IPS-20b (cell line): ENCODE measurements at regions not wholly inside any gene's neighbourhood (a gene's known extent, or its start where the extent isn't known, plus 50 kb on each side); places are given as distances from the start of the nearest gene placed in this dataset.

ENCODE experiments used
- H3K27ac ChIP-seq: one replicate; pipeline ENCODE4 v1.5.1; 2013; ENCODE audit warnings: low read length
- H3K27me3 ChIP-seq: 2 replicates; pipeline ENCODE4 v1.6.1; 2013; ENCODE audit warnings: mild to moderate bottlenecking, low read length, inconsistent platforms; ENCODE audit not compliant: insufficient read depth
- H3K36me3 ChIP-seq: 2 replicates; pipeline ENCODE4 v1.6.1; 2013; ENCODE audit warnings: low read depth, mild to moderate bottlenecking, inconsistent platforms, low read length, moderate library complexity; ENCODE audit not compliant: insufficient read depth
- H3K4me1 ChIP-seq: 2 replicates; pipeline ENCODE4 v1.6.1; 2013; ENCODE audit warnings: mild to moderate bottlenecking, control low read depth, inconsistent platforms, low read length, moderate library complexity; ENCODE audit not compliant: insufficient read depth
- H3K4me3 ChIP-seq: 2 replicates; pipeline ENCODE4 v1.5.1; 2013; ENCODE audit warnings: mild to moderate bottlenecking, low read length, inconsistent platforms
- H3K9ac ChIP-seq: 2 replicates; pipeline ENCODE4 v1.6.1; 2013; ENCODE audit warnings: low read depth, mild to moderate bottlenecking, inconsistent platforms, low read length, moderate library complexity
- H3K9me3 ChIP-seq: 2 replicates; pipeline ENCODE4 v1.6.1; 2013; ENCODE audit warnings: mild to moderate bottlenecking, low read depth, low read length, inconsistent platforms; ENCODE audit not compliant: insufficient read depth

GRCh38 chr2:176772816-176773215 lies 439.8 kb upstream of the HNRNPA3 start:
- Histone ChIP-seq H3K4me1 (no peaks in the 10 kb centered on the region), H3K27ac (no peak overlapping the region), H3K36me3 (peaks cover 3% of the 10 kb centered on the region; the same call in 1 of the 2 replicates), H3K9me3 (peaks cover 35% of the 10 kb centered on the region; the same call in 1 of the 2 replicates), H3K4me3 (no peak overlapping the region), H3K9ac (no peak overlapping the region), H3K27me3 (no peaks in the 10 kb centered on the region)

- Histone ChIP-seq H3K4me3 (no peak overlapping the region), H3K36me3 (peaks cover 3% of the 10 kb centered on the region; the same call in 1 of the 2 replicates), H3K9me3 (peaks cover 35% of the 10 kb centered on the region; the same call in 1 of the 2 replicates), H3K4me1 (no peaks in the 10 kb centered on the region), H3K27ac (no peak overlapping the region), H3K9ac (no peak overlapping the region), H3K27me3 (no peaks in the 10 kb centered on the region)
Measured at GRCh38 chr2:176774766-176775451, 437.7 kb upstream of the HNRNPA3 start.

- no peaks in the 10 kb centered on the region for H3K4me1 ChIP-seq
- H3K36me3 ChIP-seq: peaks cover 3% of the 10 kb centered on the region; the same call in 1 of the 2 replicates
- no peak overlapping the region for H3K4me3 ChIP-seq
- H3K9me3 ChIP-seq: peaks cover 29% of the 10 kb centered on the region; the same call in 1 of the 2 replicates
- no peaks in the 10 kb centered on the region for H3K27me3 ChIP-seq
- H3K27ac ChIP-seq: no peak overlapping the region
- H3K9ac ChIP-seq: no peak overlapping the region
Measured at GRCh38 chr2:176777262-176777661, 435.3 kb upstream of the HNRNPA3 start.

GRCh38 chr2:176779917-176780316 lies 432.7 kb upstream of the HNRNPA3 start:
- H3K4me3 ChIP-seq: no peak overlapping the region
- H3K27me3 ChIP-seq: no peaks in the 10 kb centered on the region
- H3K9ac ChIP-seq: no peak overlapping the region
- H3K9me3 ChIP-seq: peaks cover 2% of the 10 kb centered on the region; the same call in 1 of the 2 replicates
- no peaks in the 10 kb centered on the region for H3K4me1 ChIP-seq
- no peaks in the 10 kb centered on the region for H3K36me3 ChIP-seq
- no peak overlapping the region for H3K27ac ChIP-seq

- no peaks in the 10 kb centered on the region for H3K9me3 ChIP-seq
- no peak overlapping the region for H3K4me3 ChIP-seq
- H3K27ac ChIP-seq: no peak overlapping the region
- no peaks in the 10 kb centered on the region for H3K27me3 ChIP-seq
- no peaks in the 10 kb centered on the region for H3K36me3 ChIP-seq
- no peaks in the 10 kb centered on the region for H3K4me1 ChIP-seq
- no peak overlapping the region for H3K9ac ChIP-seq
Measured at GRCh38 chr2:176780348-176780747, 432.2 kb upstream of the HNRNPA3 start.

- Histone ChIP-seq H3K4me3 (no peak overlapping the region), H3K9ac (no peak overlapping the region), H3K4me1 (no peaks in the 10 kb centered on the region), H3K27me3 (no peaks in the 10 kb centered on the region), H3K9me3 (no peaks in the 10 kb centered on the region), H3K36me3 (no peaks in the 10 kb centered on the region), H3K27ac (no peak overlapping the region)
Measured at GRCh38 chr2:176781570-176782217, 430.9 kb upstream of the HNRNPA3 start.

GRCh38 chr2:176784633-176785200 lies 427.9 kb upstream of the HNRNPA3 start:
- Histone ChIP-seq H3K4me1 (no peaks in the 10 kb centered on the region), H3K27me3 (no peaks in the 10 kb centered on the region), H3K9ac (no peak overlapping the region), H3K27ac (no peak overlapping the region), H3K4me3 (no peak overlapping the region), H3K9me3 (no peaks in the 10 kb centered on the region), H3K36me3 (no peaks in the 10 kb centered on the region)

- no peak overlapping the region for H3K27ac ChIP-seq
Measured at GRCh38 chr2:176789751-176790150, 422.8 kb upstream of the HNRNPA3 start.

GRCh38 chr2:176790468-176790867 lies 422.1 kb upstream of the HNRNPA3 start:
- H3K4me1 ChIP-seq: 0 out of 2 replicates have a peak, but pooled peaks cover 3% of the 10 kb centered on the region
- H3K9ac ChIP-seq: no peak overlapping the region
- H3K4me3 ChIP-seq: no peak overlapping the region
- H3K27ac ChIP-seq: no peak overlapping the region
- H3K27me3 ChIP-seq: no peaks in the 10 kb centered on the region; the same call in 1 of the 2 replicates
- no peaks in the 10 kb centered on the region for H3K9me3 ChIP-seq
- H3K36me3 ChIP-seq: no peaks in the 10 kb centered on the region

More at GRCh38 chr2:176789751-176790150, 422.8 kb upstream of the HNRNPA3 start:
- no peaks in the 10 kb centered on the region; the same call in 1 of the 2 replicates for H3K27me3 ChIP-seq
- no peaks in the 10 kb centered on the region for H3K36me3 ChIP-seq
- H3K9ac ChIP-seq: no peak overlapping the region
- H3K9me3 ChIP-seq: no peaks in the 10 kb centered on the region
- 0 out of 2 replicates have a peak, but pooled peaks cover 3% of the 10 kb centered on the region for H3K4me1 ChIP-seq
- no peak overlapping the region for H3K4me3 ChIP-seq

- Histone ChIP-seq H3K27ac (no peak overlapping the region), H3K36me3 (no peaks in the 10 kb centered on the region), H3K9me3 (peaks cover 8% of the 10 kb centered on the region; the same call in 1 of the 2 replicates)
Measured at GRCh38 chr2:176793792-176794191, 418.8 kb upstream of the HNRNPA3 start.

GRCh38 chr2:176794392-176794791 lies 418.2 kb upstream of the HNRNPA3 start:
- no peaks in the 10 kb centered on the region; the same call in 1 of the 2 replicates for H3K27me3 ChIP-seq
- H3K9ac ChIP-seq: no peak overlapping the region
- H3K27ac ChIP-seq: no peak overlapping the region
- 0 out of 2 replicates have a peak, but pooled peaks cover 3% of the 10 kb centered on the region for H3K4me1 ChIP-seq
- H3K36me3 ChIP-seq: no peaks in the 10 kb centered on the region
- H3K4me3 ChIP-seq: no peak overlapping the region
- H3K9me3 ChIP-seq: peaks cover 8% of the 10 kb centered on the region; the same call in 1 of the 2 replicates

More at GRCh38 chr2:176793792-176794191, 418.8 kb upstream of the HNRNPA3 start:
- Histone ChIP-seq H3K4me1 (0 out of 2 replicates have a peak, but pooled peaks cover 3% of the 10 kb centered on the region), H3K27me3 (no peaks in the 10 kb centered on the region; the same call in 1 of the 2 replicates), H3K9ac (no peak overlapping the region), H3K4me3 (no peak overlapping the region)
